HG02943 (cell line): ENCODE measurements at regions not wholly inside any gene's neighbourhood (a gene's known extent, or its start where the extent isn't known, plus 50 kb on each side); places are given as distances from the start of the nearest gene placed in this dataset.

Experiments
- ATAC-seq: cut with Tn5 transposase; IDR thresholded peaks from one replicate; pipeline ENCODE4 v1.9.1; 2021; ENCODE audit warnings: mild to moderate bottlenecking, low read depth, moderate library complexity; ENCODE audit not compliant: unreplicated experiment

DNA sequence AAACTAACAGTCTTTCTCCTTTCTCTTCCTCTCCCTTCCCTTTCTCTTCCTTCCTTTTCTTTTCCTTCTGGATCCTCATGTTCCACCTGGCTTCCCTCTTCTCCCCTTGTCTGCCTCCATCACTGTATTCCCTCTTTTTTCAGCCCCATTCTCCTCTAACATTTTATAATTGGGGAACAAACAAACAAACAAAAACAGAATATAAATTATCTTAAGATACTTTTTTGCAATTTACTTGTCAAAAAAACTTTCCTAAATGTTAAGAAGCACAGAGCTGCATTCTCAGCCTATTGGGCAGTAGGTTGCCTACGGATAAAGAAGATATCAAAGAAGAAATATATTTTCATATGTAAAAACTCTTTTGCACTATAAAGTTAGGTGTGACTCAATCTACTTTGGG is 1382.2 kb upstream of the MIR17HG start:
- no peak for ATAC-seq

DNA sequence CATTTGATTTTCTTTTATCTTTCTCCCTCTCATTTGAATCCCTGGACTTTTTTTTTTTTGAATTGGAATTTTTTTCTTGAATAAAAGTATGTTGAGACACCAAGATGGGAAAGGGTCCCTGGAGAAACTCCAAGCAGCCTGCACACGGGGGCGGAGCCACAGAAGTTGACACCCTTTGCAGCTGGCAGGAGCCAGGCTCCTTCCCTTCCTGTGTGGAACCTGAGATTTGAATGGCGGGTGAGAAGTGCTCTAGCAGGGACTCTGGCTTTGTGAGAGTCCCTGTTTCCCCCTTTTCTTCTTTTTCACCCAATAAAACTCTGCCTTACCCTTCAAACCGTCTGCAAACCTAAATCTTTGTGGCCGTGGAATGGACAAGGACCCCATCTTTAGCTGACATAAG is 1381.0 kb upstream of the MIR17HG start:
- no peak for ATAC-seq

DNA sequence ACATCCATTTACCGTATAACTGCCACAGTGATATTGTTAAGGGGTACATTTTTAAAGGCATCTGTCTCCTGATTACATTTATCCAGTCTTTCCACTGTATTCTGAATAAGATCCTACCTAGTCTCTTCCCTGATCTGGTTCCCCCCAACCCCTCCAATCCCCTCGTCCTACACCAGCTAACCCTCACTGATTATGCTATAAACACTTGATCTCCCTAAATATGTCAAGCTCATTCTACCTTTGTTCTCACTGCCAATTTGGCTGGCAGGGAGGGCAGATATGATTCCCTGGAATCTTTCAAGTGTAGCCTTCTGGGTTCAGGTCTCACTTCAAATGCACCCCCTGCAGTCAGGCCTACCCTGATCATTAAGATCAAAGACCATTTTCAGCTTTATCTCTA is 1379.8 kb upstream of the MIR17HG start:
- ATAC-seq, result no peak

DNA sequence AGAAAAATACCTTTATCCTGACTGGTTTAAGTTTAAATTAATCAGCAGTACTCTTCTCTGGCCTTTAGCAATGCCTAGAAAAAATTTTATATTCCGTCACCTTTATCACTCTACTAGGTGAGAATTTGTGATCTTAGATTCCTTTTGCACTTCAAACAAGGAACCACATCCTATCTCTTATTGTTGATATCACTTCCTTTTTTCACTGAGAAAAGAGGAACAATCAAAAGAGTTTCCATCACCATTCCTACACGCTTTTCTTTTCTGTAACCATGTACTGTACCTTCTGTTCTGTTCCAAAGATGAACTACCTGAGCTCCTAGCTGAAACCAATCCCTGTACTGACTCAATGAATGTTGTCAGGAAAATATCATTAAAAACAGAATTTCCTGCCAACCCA is 1379.0 kb upstream of the MIR17HG start:
- no peak for ATAC-seq

DNA sequence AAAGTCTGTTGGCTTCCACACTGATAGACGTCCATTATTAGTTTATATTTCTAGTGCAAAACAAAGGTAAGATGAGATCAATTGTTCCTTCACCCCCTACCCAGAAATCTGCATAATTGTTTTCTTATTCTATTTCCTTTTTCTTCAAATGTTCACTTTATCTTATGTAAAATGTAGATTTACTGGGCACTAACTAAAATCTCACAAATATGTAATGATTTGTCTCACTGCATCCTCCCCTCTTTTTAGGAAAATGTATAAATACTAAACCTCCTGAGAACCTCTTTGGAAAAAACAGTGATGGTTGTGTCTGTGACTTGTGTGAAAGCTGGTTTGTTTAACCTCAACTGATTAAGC is 1377.2 kb upstream of the MIR17HG start:
- no peak for ATAC-seq

DNA sequence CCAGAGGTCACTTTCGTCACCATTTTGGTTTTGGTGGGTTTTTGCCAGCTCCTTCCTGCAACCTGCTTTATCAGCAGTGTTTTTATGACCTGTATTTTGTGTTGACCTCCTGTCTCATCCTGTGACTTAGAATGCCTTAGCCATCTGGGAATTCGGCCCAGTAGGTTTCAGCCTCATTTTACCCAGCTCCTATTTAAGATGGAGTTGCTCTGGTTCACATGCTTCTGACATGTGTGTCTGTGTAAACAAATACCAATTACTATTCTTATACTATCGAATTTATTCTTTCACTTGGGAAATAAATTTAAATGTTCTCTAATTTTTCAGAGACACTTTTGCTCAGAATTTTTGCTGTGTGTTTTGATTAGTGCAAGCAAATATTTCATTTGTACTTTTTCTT is 1370.3 kb upstream of the MIR17HG start:
- ATAC-seq, result no peak

DNA sequence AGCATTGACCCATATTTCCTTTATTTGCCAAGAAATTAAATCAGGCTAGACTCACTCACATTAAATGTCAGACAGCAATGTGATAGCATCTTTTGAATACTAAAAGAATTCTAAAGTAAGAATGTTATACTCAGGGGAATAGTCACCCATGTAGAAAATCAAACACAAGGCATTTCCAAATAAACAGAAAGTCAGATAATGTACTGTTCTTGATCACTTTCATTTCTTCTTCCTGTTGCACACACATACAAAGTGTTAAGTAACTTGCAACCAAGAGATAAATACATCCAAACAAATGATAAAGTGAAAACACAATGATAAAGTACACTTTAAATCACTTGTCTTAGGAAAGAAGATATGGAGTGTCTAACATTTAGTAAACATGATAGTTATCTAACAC is 1366.6 kb upstream of the MIR17HG start:
- no peak for ATAC-seq

DNA sequence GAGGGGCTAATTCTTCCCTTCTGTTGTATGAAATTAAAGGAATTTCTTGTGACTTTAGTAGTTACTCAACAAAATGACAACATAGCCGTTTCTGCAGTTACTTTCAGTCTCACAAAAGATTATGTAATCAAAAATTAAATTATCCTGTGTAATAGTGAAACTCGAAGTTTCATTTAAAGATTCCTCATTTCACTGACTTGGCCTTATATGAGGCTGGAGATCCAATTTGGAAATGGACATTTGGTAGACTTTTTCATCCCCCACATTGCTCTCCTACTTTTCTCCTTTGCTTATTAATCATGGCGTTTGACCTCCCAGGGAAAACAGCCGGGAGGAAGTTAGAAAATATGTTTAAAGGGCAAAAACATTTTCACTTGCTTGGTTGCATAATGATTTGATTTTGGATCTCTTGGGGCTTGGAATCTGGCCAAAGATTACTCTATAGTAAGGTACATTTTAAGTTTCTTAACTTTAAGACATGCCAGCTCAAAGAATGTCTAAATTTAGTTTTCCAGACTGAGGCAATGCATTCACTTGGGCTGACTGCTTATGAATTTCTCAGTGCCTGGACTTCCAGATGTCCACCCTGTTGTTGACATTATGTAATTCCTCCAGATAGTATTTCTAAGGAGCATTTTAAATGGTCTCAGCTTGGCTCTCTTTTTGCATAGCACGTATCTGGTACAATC is 1364.9 kb upstream of the MIR17HG start:
- ATAC-seq, result no peak

DNA sequence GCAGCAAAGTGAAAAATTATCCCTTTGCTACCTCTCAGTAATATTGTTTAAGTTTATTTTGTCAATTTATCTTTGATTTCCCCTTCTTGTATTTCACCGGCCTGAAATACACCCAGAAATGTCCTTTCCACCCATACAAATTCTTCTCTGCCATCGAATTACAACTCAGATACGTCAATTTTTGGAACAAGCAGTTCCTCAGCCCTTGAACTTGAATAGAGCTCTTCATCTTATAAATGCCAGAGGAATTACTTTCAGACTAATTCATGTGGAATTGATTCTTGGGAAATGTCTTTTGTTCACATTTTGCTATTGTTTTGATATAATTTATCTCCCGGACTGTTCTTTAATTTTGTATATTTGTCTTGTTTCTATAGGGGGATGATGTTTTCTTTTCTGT is 1359.3 kb upstream of the MIR17HG start:
- no peak for ATAC-seq

DNA sequence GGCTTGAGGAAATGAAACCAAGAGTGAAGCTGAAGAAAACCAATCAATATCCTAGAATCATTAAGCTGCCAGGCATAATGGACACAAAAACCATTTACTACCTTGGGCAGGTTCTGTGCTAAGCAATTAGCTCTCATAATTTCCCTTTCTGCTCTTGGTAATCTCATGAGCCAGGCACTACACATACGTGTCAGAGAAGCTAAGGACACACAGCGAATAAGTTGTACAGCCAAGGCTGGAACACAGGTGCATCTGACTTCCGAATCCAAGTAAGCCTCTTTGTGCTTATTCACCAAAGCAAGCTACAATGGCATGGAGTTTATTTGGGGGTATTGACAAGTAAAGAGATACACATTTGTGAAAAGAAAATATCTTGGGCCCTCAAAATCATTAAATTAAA is 1343.9 kb upstream of the MIR17HG start:
- no peak for ATAC-seq

DNA sequence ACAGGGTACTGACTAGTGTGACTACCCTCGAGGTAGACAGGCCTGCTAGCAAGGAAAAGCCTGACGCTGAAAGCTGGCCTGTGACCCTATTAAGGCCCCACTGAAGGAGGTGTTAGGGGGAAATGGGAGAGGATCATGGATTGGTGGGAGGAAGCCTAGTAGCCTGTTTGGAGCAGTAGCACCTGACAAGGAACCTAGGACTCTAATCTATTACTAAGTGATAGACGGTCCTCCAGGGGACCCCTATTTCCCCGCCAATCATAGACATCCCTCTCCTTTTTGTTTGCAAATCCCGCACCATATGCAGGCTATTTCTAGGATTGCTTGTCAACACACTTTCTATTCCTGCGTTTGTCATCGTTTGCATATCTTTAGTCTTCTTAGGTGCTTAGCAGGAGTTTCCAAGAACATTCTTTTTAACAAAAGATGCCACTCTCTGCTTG is 1338.8 kb upstream of the MIR17HG start:
- ATAC-seq, result no peak

DNA sequence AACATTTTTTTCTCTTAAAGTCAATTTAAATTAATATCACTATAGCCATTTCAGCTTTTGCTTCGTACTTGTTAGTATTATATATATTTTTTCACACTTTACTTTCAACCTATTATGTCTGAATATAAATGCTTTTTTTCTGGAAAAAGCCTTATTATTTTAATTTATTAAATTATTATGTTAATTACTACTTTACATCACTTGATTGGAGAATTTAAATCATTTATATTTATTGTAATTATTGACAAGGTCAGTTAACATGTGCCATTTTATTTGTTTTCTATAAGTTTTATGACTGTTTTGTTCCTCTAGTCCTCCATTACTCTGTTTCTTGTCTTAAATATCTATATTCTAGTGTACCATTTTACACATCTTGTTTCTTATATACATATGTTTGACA is 1333.4 kb upstream of the MIR17HG start:
- no peak for ATAC-seq

DNA sequence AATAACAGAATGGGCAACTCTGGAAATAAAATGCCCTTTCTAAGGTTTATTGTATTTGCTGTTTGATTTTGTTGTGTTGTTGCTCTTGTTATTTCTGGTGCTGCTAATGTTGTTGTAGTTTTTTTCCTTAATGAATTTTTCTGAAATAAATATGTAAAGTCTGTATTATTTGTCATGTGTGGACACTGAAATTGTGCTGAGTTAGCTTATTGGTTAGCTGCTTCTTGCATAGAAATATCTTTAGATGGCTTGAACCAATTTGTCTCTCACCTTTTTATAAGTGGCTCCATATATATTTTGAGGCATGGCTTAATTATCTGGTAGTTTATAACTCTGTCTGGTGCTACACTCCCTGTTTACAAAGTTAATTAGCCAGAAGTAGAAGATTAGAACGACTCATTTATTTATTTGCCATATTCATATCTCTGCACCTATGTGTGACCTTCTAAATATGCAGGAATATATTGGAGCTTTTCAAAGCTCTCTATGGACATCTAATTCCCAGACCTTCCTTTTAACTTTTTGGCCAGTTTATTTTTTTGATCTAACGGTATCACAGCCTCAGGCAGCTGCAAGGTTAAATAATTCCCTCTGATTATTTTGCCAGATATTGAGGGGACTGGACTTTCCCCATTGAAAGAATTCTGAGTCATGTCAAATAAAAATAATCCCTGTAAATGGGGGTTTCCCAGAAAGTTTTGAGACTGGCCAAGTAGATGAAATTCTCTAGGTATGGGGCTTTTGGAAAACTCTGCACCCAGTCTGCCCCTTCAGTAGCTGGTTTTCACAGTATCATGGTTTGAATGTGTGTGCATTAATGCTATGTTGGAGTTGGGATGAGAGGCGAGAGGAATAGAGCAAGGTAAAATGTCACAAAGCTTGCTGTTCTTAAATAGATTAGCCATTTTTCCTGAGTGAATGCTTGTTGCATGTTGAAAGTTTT is 1331.7 kb upstream of the MIR17HG start:
- no peak for ATAC-seq

DNA sequence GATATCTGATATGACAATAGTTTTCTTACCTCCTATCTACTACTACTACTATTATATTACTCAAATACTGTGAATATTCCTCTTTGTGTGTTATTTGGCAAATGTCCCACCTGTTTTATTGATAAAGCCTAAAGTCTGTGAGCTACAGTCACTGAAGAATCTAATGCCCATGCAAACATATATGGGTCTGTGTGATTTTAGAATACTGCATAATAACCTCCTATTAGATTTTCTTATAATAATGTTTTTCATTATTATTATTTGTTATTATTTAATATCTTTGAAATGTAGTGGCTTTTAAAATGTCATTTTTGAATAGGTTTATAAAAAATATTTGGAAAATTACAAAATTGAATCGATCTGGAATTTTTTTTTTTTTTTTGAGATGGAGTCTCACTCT is 1330.8 kb upstream of the MIR17HG start:
- no peak for ATAC-seq

DNA sequence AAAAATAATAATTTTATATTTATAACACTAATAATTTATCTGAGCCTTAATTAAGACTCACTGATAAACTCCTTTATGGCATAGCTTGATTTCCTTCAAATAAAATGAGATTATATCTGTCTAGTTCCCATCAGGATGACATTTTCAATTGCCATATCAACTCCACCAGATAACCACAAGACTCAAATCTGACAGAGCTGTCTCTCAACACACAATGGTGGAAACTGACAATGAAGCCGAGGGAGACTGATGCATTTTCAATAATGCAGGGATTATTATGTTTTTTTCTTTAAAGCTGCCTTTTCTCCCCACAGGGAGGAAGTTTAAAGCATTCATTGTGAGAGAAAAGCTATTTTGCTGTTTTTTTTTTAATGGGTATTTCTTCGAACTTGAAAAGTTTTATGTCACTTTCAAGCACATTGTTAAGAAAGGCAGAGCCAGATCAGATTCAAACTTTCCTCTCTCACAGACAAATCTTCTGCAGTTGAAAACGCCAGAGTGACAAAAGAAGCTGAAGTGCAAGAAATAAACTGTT is 1326.9 kb upstream of the MIR17HG start:
- ATAC-seq, result no peak

DNA sequence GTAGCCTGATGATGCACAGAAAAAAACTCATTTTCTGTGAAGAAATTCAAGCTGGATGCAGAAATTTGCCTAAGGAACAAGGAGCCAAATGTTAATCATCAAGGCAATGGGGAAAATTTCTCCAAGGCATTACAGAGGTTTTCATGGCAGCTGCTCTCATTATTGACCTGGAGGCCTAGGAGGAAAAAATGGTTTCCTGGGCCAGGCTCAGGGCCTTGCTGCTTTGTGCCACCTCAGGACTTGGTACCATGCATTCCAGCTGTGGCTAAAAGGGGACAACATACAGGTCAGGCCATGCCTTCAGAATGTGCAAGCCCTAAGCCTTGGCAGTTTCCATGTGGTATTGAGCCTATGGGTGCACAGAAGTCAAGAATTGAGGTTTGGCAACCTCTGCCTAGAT is 1320.1 kb upstream of the MIR17HG start:
- no peak for ATAC-seq

DNA sequence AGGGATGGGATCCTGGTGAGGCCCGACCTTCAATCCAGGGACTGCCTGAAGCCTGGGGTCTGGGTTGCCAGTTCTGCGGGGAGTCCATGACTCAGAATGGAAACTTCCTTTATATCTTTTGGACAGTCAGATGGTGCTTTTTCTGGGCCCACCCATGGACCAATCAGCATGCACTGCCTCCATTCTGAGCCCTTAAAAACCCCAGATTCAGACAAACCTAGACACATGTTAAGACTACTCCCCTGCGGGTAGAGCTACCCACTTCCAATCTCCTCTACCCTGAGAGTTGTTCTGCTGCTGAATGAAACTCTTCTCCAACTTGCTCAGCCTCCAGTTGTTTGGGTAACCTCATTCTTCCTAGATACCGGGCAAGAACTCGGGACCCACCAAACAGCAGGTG is 1315.2 kb upstream of the MIR17HG start:
- ATAC-seq, result no peak

DNA sequence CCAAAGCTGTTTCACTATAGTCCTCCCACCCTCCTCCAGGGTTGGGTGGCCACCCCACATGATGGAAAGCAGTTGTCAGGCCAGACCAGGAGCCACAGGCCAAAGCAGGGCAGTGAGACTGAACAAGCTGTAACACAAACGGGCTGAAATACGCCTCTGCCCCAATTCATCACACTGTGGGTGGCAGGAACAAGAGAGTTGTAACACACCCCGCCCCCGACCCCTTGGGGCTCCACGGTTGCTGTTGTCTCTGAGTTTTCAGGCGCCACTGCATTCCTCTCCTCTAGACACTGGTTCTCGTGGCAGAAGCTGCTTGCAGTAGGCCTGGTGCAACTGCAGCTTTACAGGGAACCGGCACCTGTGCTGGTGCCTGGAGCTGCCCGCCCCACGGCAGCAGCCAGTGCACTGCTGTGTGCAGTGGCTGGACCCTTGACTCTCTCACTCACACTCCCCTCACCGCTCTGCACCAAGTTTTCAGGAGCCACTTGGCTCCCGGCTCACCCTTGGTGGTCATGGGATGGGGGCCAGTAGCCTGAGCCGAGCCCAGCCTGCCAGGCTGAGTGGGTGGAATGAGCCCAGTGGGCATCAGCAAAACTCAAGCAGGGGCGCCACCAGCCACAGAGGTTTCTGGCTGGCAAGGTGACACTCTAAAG is 1314.5 kb upstream of the MIR17HG start:
- no peak for ATAC-seq

DNA sequence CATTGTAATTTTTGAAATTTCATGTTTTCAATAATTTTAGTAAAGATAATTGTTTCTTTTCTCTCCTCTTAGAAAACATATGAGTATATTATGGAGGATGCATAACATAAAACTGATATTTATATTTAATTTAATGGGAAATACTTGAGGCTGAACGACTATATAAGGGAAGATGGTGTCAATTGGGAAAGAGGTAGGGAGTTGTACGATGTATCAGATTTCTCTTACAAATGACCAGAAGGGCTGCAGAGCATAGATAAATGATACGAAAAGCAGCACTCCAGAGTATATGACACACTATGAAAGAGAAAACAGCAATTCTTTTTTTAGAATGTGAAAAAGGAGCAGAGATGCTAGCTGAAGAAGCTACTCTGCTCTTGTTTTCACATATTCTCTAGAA is 1308.0 kb upstream of the MIR17HG start:
- ATAC-seq, result no peak

DNA sequence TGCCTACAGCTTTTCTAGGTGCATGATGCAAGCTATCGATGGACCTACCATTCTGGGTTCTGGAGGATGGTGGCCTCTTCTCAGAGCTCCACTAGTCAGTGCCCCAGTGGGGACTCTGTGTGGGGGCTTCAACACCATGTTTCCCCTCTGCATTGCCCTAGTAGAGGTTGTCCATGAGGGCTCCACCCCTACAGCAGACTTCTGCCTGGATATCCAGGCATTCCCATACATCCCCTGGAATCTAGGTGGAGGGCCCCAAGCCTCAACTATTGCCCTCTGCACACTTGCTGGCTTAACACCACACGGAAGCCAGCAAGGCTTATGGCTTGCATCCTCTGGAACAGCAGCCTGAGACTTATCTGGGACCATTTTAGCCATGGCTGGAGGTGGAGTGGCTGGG is 1299.9 kb upstream of the MIR17HG start:
- ATAC-seq, result no peak

DNA sequence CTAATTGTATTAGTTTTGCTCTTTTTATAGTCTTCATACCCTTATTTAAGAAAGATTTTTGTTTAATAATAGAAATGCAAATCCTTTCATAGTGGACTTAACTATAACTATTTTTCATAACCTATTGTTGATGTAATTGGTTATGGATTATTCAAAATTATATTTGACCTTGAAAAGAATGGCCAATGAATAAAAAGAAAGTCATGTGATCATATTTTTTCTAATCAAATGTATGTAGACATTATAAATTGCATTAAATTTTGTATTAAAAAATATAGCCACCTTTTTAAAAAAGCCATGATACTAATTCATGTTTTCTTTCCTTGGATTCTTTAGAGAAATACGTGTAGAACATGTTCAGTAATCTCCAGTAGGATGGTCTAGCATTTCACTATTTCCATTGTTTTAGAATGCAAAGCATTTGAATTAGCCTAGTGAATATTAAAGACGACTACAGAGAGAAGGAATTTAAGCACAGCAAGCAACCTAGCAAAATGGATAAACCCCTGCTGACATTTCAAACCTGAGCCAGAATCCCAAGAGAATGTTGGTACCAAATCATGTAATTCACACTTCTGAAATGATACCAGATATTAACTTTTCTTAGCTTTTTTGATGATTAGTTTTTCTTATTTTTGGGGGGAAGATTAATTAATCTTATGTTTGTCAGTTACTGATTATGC is 1297.4 kb upstream of the MIR17HG start:
- ATAC-seq, result no peak
